HEK293 (cell line): ENCODE measurements at regions not wholly inside any gene's neighbourhood (a gene's known extent, or its start where the extent isn't known, plus 50 kb on each side); places are given as distances from the start of the nearest gene placed in this dataset.

Source experiments
- CTCF ChIA-PET: fragments of 350-600 bp; formaldehyde crosslinking; extraction: SDS; loops from one replicate; lab custom pipeline; 2021; ENCODE audit warnings: antibody characterized with exemption; lab: Yijun Ruan, JAX
- POLR2A ChIA-PET: fragments of 300-600 bp; formaldehyde crosslinking; extraction: SDS; loops from one replicate; lab custom pipeline; 2020; ENCODE audit warnings: antibody characterized with exemption, inconsistent platforms; lab: Yijun Ruan, JAX
- H3K27ac ChIP-seq: fragments of 200-500 bp; sonication (Bioruptor generic); 2 replicates; pipeline ENCODE4 v1.5.1; 2014; ENCODE audit warnings: low read depth, low read length, control low read depth, inconsistent platforms; ENCODE audit errors: extremely low read depth
- H3K36me3 ChIP-seq, 2 experiments: fragments of 200-500 bp in 1 of 2; sonication (Bioruptor generic) in 1 of 2; 1 replicate in 1 of 2; 2 replicates in 1 of 2; pipeline ENCODE4 v1.5.1; 2014 to 2017; ENCODE audit warnings: inconsistent platforms in 2 of 2, low read length in 2 of 2; ENCODE audit not compliant: control insufficient read depth in 2 of 2, insufficient read depth in 1 of 2
- H3K4me1 ChIP-seq: fragments of 200-500 bp; sonication (Bioruptor generic); 2 replicates; pipeline ENCODE4 v1.5.1; 2014; ENCODE audit warnings: mild to moderate bottlenecking, low read length, inconsistent platforms; ENCODE audit not compliant: control insufficient read depth, insufficient read depth
- H3K4me3 ChIP-seq: 2 replicates; pipeline ENCODE4 v1.5.1; 2011; ENCODE audit warnings: low read depth, mild to moderate bottlenecking, control low read depth, low read length, moderate library complexity
- H3K9me3 ChIP-seq: fragments of 200-500 bp; sonication (Bioruptor generic); 2 replicates; pipeline ENCODE4 v1.5.1; 2014; ENCODE audit warnings: low read depth, low read length, inconsistent platforms; ENCODE audit not compliant: control insufficient read depth, insufficient read depth
- KLF1 ChIP-seq: fragments of 450-650 bp; formaldehyde crosslinking; IDR thresholded peaks from 2 replicates; pipeline ENCODE4 v1.5.1; 2016; ENCODE audit warnings: missing biosample characterization, missing genetic modification characterization
- PRDM10 ChIP-seq: fragments of 450-650 bp; formaldehyde crosslinking; IDR thresholded peaks from 2 replicates; pipeline ENCODE4 v1.5.1; 2016; ENCODE audit warnings: missing biosample characterization, missing genetic modification characterization
- SP2 ChIP-seq: fragments of 450-650 bp; formaldehyde crosslinking; IDR thresholded peaks from 2 replicates; pipeline ENCODE4 v1.5.1; 2016; ENCODE audit warnings: missing biosample characterization, missing genetic modification characterization
- TSHZ1 ChIP-seq: fragments of 450-650 bp; formaldehyde crosslinking; IDR thresholded peaks from 2 replicates; pipeline ENCODE4 v1.5.1; 2016; ENCODE audit warnings: missing biosample characterization, missing genetic modification characterization, borderline replicate concordance
- ZBTB44 ChIP-seq: fragments of 450-650 bp; IDR thresholded peaks from 2 replicates; pipeline ENCODE4 v1.5.1; 2018; ENCODE audit warnings: missing biosample characterization, mild to moderate bottlenecking, missing genetic modification characterization
- ZFHX2 ChIP-seq: fragments of 450-650 bp; formaldehyde crosslinking; conservative IDR thresholded peaks from 2 replicates; pipeline ENCODE4 v1.5.1; 2016; ENCODE audit warnings: missing biosample characterization, missing genetic modification characterization
- ZNF24 ChIP-seq: fragments of 450-650 bp; formaldehyde crosslinking; IDR thresholded peaks from 2 replicates; pipeline ENCODE4 v1.5.1; 2016; ENCODE audit warnings: missing biosample characterization, missing genetic modification characterization
- ZNF280D ChIP-seq: fragments of 450-650 bp; formaldehyde crosslinking; IDR thresholded peaks from 2 replicates; pipeline ENCODE4 v1.5.1; 2016; ENCODE audit warnings: missing biosample characterization, missing genetic modification characterization
- ZNF394 ChIP-seq: fragments of 450-650 bp; formaldehyde crosslinking; IDR thresholded peaks from 2 replicates; pipeline ENCODE4 v1.5.1; 2016; ENCODE audit warnings: missing biosample characterization, missing genetic modification characterization, mild to moderate bottlenecking, moderate library complexity, borderline replicate concordance
- ZNF658 ChIP-seq: fragments of 450-650 bp; formaldehyde crosslinking; IDR thresholded peaks from 2 replicates; pipeline ENCODE4; 2016; ENCODE audit warnings: missing biosample characterization, missing genetic modification characterization
- ZNF660 ChIP-seq: fragments of 450-650 bp; IDR thresholded peaks from 2 replicates; pipeline ENCODE4 v1.5.1; 2018; ENCODE audit warnings: missing biosample characterization, mild to moderate bottlenecking, missing genetic modification characterization
- ZNF677 ChIP-seq: fragments of 450-650 bp; IDR thresholded peaks from 2 replicates; pipeline ENCODE4 v1.5.0; 2018; ENCODE audit warnings: missing biosample characterization, mild to moderate bottlenecking, missing genetic modification characterization, moderate library complexity
- ZNF843 ChIP-seq: fragments of 450-650 bp; formaldehyde crosslinking; IDR thresholded peaks from 2 replicates; pipeline ENCODE4 v1.5.1; 2016; ENCODE audit warnings: missing biosample characterization, missing genetic modification characterization
- ZSCAN18 ChIP-seq: fragments of 450-650 bp; formaldehyde crosslinking; IDR thresholded peaks from 2 replicates; pipeline ENCODE4 v1.5.1; 2016; ENCODE audit warnings: missing biosample characterization, missing genetic modification characterization

- ChIA-PET POLR2A (no interaction called here), CTCF (interaction anchor here (1.0 kb wide), 1 partner anchor 18 kb away, joined by 3 read pairs; no protein-coding TSS in a partner anchor)
- no peak overlapping the region for H3K27ac ChIP-seq
These were observed 224.2 kb downstream of the CLIC5 start for GRCh38 chr6:45791211-45792168.

GRCh38 chr6:45789238-45789637, 226.4 kb downstream of the CLIC5 start:
- H3K27ac ChIP-seq, result no peak overlapping the region
- POLR2A ChIA-PET, result no interaction called here
- CTCF ChIA-PET, result no interaction called here
- no peak for TF ChIP-seq ZSCAN18
- no peak for TF ChIP-seq ZFHX2 (tag by site-specific recombination)
- TF ChIP-seq ZNF677 (tag by site-specific recombination), result no peak
- TF ChIP-seq TSHZ1 (tag by site-specific recombination), result no peak
- TF ChIP-seq ZNF24 (tag by site-specific recombination), result no peak
- TF ChIP-seq SP2 (tag by site-specific recombination), result no peak
- no peak for TF ChIP-seq ZNF394
- TF ChIP-seq ZNF658 (tag by site-specific recombination), result no peak
- no peak for TF ChIP-seq PRDM10

More at GRCh38 chr6:45791211-45792168, 224.2 kb downstream of the CLIC5 start:
- no peaks in the 10 kb centered on the region for H3K36me3 ChIP-seq
- H3K9me3 ChIP-seq, result no peaks in the 10 kb centered on the region
- no peaks in the 10 kb centered on the region for H3K4me1 ChIP-seq
- TF ChIP-seq ZNF280D (tag by site-specific recombination), result no peak
- no peak for TF ChIP-seq KLF1 (tag by site-specific recombination)
- no peak for TF ChIP-seq ZNF660
- TF ChIP-seq ZBTB44 (tag by site-specific recombination), result no peak
- no peak for TF ChIP-seq ZNF843
- H3K4me3 ChIP-seq, result no peak overlapping the region

More at GRCh38 chr6:45789238-45789637, 226.4 kb downstream of the CLIC5 start:
- Histone ChIP-seq H3K9me3 (no peaks in the 10 kb centered on the region), H3K4me1 (no peaks in the 10 kb centered on the region), H3K36me3 (no peaks in the 10 kb centered on the region), H3K4me3 (no peak overlapping the region)
